Astrocyte (in vitro differentiated cells and primary cell): ENCODE measurements at regions not wholly inside any gene's neighbourhood (a gene's known extent, or its start where the extent isn't known, plus 50 kb on each side); places are given as distances from the start of the nearest gene placed in this dataset.

Source experiments
- DNase-seq: peaks from one replicate; pipeline ENCODE4 v3.0.0-alpha.2; 2010; ENCODE audit warnings: low read depth
- FAIRE-seq: peaks from 2 replicates; lab custom pipeline; 2011; peaks lifted over from hg19 to GRCh38; lab: Jason Lieb, UNC
- H2AFZ ChIP-seq: 2 replicates; pipeline ENCODE4 v1.6.0; 2012; ENCODE audit warnings: low read depth, low read length, inconsistent platforms
- H3K27ac ChIP-seq: 2 replicates; pipeline ENCODE4 v1.5.1; 2011; ENCODE audit warnings: low read depth, low read length, inconsistent platforms
- H3K27me3 ChIP-seq: 2 replicates; pipeline ENCODE4 v1.6.0; 2011; ENCODE audit warnings: low read length, inconsistent platforms; ENCODE audit not compliant: insufficient read depth
- H3K36me3 ChIP-seq: 2 replicates; pipeline ENCODE4 v1.5.1; 2011; ENCODE audit warnings: low read length, inconsistent platforms; ENCODE audit not compliant: insufficient read depth
- H3K4me1 ChIP-seq: 2 replicates; pipeline ENCODE4 v1.5.1; 2011; ENCODE audit warnings: low read length, inconsistent platforms; ENCODE audit not compliant: insufficient read depth
- H3K4me2 ChIP-seq: 2 replicates; pipeline ENCODE4 v1.6.0; 2012; ENCODE audit warnings: low read length, inconsistent platforms
- H3K4me3 ChIP-seq: 2 replicates; pipeline ENCODE4 v1.5.1; 2011; ENCODE audit warnings: low read depth, mild to moderate bottlenecking, low read length, inconsistent platforms; ENCODE audit not compliant: insufficient read depth
- H3K79me2 ChIP-seq: 2 replicates; pipeline ENCODE4 v1.6.0; 2012; ENCODE audit warnings: mild to moderate bottlenecking, low read length, inconsistent platforms; ENCODE audit not compliant: insufficient read depth
- H3K9ac ChIP-seq: 2 replicates; pipeline ENCODE4 v1.6.0; 2012; ENCODE audit warnings: mild to moderate bottlenecking, low read length, inconsistent platforms
- H3K9me3 ChIP-seq: 2 replicates; pipeline ENCODE4 v1.5.1; 2012; ENCODE audit warnings: low read depth, mild to moderate bottlenecking, low read length, inconsistent platforms; ENCODE audit not compliant: insufficient read depth
- H4K20me1 ChIP-seq: 2 replicates; pipeline ENCODE4 v1.6.0; 2012; ENCODE audit warnings: low read length, inconsistent platforms; ENCODE audit not compliant: insufficient read depth
- H3K27ac Mint-ChIP-seq: one replicate; pipeline ENCODE4 v1.8.0; 2021; ENCODE audit warnings: mild to moderate bottlenecking, mixed read lengths; ENCODE audit not compliant: unreplicated experiment
- H3K27me3 Mint-ChIP-seq: one replicate; pipeline ENCODE4 v1.8.0; 2021; ENCODE audit warnings: low read depth, mixed read lengths; ENCODE audit not compliant: unreplicated experiment
- H3K36me3 Mint-ChIP-seq: one replicate; pipeline ENCODE4 v1.8.0; 2021; ENCODE audit warnings: low read depth, mixed read lengths; ENCODE audit not compliant: unreplicated experiment
- H3K4me1 Mint-ChIP-seq: one replicate; pipeline ENCODE4 v1.8.0; 2021; ENCODE audit warnings: low read depth, mixed read lengths; ENCODE audit not compliant: unreplicated experiment
- H3K4me3 Mint-ChIP-seq: one replicate; pipeline ENCODE4 v1.8.0; 2021; ENCODE audit warnings: mild to moderate bottlenecking, moderate library complexity, mixed read lengths; ENCODE audit not compliant: unreplicated experiment
- H3K9me3 Mint-ChIP-seq: one replicate; pipeline ENCODE4 v1.8.0; 2021; ENCODE audit warnings: mild to moderate bottlenecking, mixed read lengths; ENCODE audit not compliant: unreplicated experiment
- EZH2 ChIP-seq: IDR thresholded peaks from 2 replicates; pipeline ENCODE4 v1.6.1; 2012; ENCODE audit warnings: mild to moderate bottlenecking, low read length, inconsistent platforms; ENCODE audit not compliant: insufficient read depth
- TF ChIP-seq, protein P1 (sequence below): IDR thresholded peaks from 2 replicates; pipeline ENCODE4 v1.5.1; 2011; ENCODE audit warnings: low read depth, mild to moderate bottlenecking, inconsistent platforms, low read length, moderate library complexity; ENCODE audit not compliant: insufficient read depth

DNA sequence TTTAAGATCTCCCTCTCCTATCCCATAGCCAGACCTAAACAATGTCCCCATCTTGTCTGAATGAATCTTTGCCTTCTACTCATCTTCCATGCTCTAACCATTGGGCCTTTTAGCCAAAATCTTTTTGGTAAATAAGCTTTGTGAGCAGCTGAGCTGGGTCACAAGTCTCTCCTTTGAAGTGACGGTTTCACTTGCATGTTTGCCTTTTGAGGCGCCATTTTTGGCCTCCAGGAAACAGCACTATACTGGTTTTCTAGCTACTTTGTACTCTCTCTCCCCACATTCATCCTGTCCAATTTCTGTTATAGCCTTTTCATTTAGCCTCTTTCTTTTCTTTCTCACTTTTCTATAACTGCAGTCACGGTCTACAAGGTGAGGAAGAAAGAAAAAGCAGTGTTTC is 195.5 kb upstream of the C9orf72 start:
- Histone ChIP-seq H3K9ac (no peak overlapping the region), H3K36me3 (no peaks in the 10 kb centered on the region), H3K4me2 (no peak overlapping the region), H3K9me3 (no peaks in the 10 kb centered on the region), H3K27me3 (no peaks in the 10 kb centered on the region), H3K4me1 (peaks cover 16% of the 10 kb centered on the region), H4K20me1 (no peaks in the 10 kb centered on the region), H3K4me3 (no peak overlapping the region), H3K79me2 (no peaks in the 10 kb centered on the region), H3K27ac (no peak overlapping the region), H2AFZ (no peak overlapping the region)
- Mint-ChIP-seq H3K36me3 (no peaks in the 10 kb centered on the region), H3K9me3 (no peaks in the 10 kb centered on the region), H3K27ac (no peak overlapping the region), H3K27me3 (no peaks in the 10 kb centered on the region), H3K4me1 (peaks cover 19% of the 10 kb centered on the region), H3K4me3 (no peak overlapping the region)
- TF ChIP-seq EZH2 = no peak
- DNase-seq (no peak), FAIRE-seq (no peak)

DNA sequence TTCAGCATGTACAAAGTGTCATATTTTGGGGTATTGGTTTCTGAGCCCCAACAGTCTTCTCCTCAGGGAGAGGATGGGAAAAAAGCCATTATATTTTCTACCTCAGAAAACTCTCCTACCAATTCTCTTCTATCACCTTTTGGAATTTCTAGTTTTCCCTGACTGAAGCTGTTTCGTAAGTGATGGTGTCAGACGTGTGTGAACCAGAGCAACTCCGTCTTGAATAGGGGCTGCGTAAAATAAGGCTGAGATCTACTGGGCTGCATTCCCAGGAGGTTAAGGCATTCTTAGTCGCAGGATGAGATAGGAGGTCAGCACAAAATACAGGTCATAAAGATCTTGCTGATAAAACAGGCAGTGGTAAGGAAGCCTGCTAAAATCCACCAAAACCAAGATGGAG is 197.3 kb upstream of the C9orf72 start:
- Mint-ChIP-seq H3K27ac (peak overlapping the region; percentile 71), H3K27me3 (no peaks in the 10 kb centered on the region)
- no peak for DNase-seq

DNA sequence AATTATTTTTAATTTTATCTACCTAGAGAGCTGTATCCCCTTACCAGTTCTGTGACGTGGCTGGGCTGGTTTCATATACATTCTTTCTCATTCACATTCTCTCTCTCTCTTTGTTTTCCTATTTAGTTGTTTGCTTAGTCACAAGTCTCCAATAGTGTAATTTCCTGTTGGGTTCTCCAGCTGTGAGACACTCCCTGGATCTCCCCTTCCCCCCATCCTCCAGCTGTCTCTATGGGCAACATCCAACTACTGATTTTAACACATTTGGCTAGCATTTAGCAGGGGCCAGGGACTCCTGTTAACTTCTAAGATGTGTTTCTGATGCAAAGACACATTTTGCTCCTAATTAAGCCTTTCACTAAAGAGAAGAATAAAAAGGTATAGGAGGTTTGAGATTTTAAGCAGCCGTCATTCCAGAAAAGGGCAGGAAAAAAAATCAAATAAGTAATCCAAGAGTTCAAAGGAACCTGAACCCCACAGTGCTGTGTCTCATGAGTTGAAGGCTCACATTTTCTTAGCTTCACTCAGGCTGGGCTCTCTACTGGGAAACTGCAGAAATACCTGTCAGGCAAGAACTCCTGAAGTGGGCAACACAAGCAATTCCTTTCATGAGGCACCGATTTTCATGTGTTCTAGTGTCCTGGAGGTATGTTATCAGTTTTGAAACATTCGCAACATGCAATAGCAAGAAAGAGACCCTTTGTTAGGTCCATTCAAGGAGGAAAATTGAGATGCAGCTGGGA is 198.7 kb upstream of the C9orf72 start:
- no peaks in the 10 kb centered on the region for H3K9me3 Mint-ChIP-seq
- H3K4me2 ChIP-seq = peak overlapping the region; percentile 3
- no peaks in the 10 kb centered on the region for H4K20me1 ChIP-seq
- no peaks in the 10 kb centered on the region for H3K27me3 ChIP-seq
- no peak overlapping the region for H3K4me3 ChIP-seq
- H3K4me3 Mint-ChIP-seq = no peak overlapping the region
- no peak overlapping the region for H3K27ac ChIP-seq
- FAIRE-seq (no peak), DNase-seq (peak; percentile 31)
- no peaks in the 10 kb centered on the region for H3K27me3 Mint-ChIP-seq
- H3K36me3 Mint-ChIP-seq = no peaks in the 10 kb centered on the region
- H3K36me3 ChIP-seq = no peaks in the 10 kb centered on the region
- H3K9ac ChIP-seq = no peak overlapping the region
- no peak for TF ChIP-seq EZH2
- TF ChIP-seq, protein P1, sequence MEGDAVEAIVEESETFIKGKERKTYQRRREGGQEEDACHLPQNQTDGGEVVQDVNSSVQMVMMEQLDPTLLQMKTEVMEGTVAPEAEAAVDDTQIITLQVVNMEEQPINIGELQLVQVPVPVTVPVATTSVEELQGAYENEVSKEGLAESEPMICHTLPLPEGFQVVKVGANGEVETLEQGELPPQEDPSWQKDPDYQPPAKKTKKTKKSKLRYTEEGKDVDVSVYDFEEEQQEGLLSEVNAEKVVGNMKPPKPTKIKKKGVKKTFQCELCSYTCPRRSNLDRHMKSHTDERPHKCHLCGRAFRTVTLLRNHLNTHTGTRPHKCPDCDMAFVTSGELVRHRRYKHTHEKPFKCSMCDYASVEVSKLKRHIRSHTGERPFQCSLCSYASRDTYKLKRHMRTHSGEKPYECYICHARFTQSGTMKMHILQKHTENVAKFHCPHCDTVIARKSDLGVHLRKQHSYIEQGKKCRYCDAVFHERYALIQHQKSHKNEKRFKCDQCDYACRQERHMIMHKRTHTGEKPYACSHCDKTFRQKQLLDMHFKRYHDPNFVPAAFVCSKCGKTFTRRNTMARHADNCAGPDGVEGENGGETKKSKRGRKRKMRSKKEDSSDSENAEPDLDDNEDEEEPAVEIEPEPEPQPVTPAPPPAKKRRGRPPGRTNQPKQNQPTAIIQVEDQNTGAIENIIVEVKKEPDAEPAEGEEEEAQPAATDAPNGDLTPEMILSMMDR = no peak
- H3K79me2 ChIP-seq = no peaks in the 10 kb centered on the region
- no peaks in the 10 kb centered on the region for H3K9me3 ChIP-seq
- peaks cover 2% of the 10 kb centered on the region for H3K4me1 Mint-ChIP-seq
- H3K4me1 ChIP-seq = peaks cover 3% of the 10 kb centered on the region
- H3K27ac Mint-ChIP-seq = no peak overlapping the region
- no peak overlapping the region for H2AFZ ChIP-seq

More for the DNA sequence above, 197.3 kb upstream of the C9orf72 start:
- no peak for FAIRE-seq
- Mint-ChIP-seq H3K4me3 (no peak overlapping the region), H3K4me1 (peaks cover 13% of the 10 kb centered on the region), H3K36me3 (no peaks in the 10 kb centered on the region), H3K9me3 (no peaks in the 10 kb centered on the region)
- no peak overlapping the region for H3K4me2 ChIP-seq
- TF ChIP-seq, protein P1 = no peak
- no peak for TF ChIP-seq EZH2
- no peak overlapping the region for H2AFZ ChIP-seq
- no peaks in the 10 kb centered on the region for H3K36me3 ChIP-seq
- H3K9ac ChIP-seq = no peak overlapping the region
- no peaks in the 10 kb centered on the region for H3K27me3 ChIP-seq
- no peak overlapping the region for H3K27ac ChIP-seq
- H4K20me1 ChIP-seq = no peaks in the 10 kb centered on the region
- no peaks in the 10 kb centered on the region for H3K79me2 ChIP-seq
- peaks cover 14% of the 10 kb centered on the region for H3K4me1 ChIP-seq
- no peaks in the 10 kb centered on the region for H3K9me3 ChIP-seq
- H3K4me3 ChIP-seq = no peak overlapping the region
